GM23248 (cell line): ENCODE measurements at regions not wholly inside any gene's neighbourhood (a gene's known extent, or its start where the extent isn't known, plus 50 kb on each side); places are given as distances from the start of the nearest gene placed in this dataset.

Experiments used
- EZH2 ChIP-seq: fragments of 200-600 bp; sonication (generic); IDR thresholded peaks from 2 replicates; pipeline ENCODE4 v1.6.1; 2018; ENCODE audit warnings: antibody characterized with exemption, mild to moderate bottlenecking; ENCODE audit not compliant: insufficient read depth, poor library complexity, severe bottlenecking
- EZH2phosphoT487 ChIP-seq: fragments of 200-600 bp; sonication (generic); IDR thresholded peaks from 2 replicates; pipeline ENCODE4 v1.6.1; 2018; ENCODE audit warnings: antibody characterized with exemption, moderate library complexity, mild to moderate bottlenecking, low read depth; ENCODE audit not compliant: insufficient read depth

GRCh38 chr1:30642391-30643120, 80.8 kb downstream of the MATN1 start:
- no peak for TF ChIP-seq EZH2phosphoT487
- no peak for TF ChIP-seq EZH2
